ENCODE measurements at regions not wholly inside any gene's neighbourhood (a gene's known extent, or its start where the extent isn't known, plus 50 kb on each side); places are given as distances from the start of the nearest gene placed in this dataset.

DNA sequence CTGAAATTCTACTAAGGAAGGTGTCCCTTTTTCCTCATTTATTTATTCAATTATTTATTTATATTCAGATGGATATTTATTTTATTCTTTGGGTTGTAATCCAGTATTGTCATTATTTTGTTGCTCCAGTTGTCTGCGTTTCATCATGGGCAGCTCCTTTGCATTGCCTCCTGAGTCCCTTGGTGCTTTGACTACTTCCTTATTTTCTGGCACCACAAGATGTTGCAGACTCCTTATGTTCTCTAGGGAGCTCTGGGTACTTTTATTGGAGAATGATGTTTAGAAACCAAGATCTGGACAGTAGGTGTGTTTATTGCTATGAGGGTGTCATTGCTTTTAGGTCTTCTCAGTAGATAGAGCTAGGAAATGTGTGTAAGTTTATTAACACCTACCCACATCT lies 59.9 kb upstream of the ERRFI1 start:
- Histone ChIP-seq H3K9ac (ENCODE audit: low read length) (no peak overlapping the region), H4K20me1 (ENCODE audit: low read depth, low read length) (no peaks in the 10 kb centered on the region), H3F3A (ENCODE audit: insufficient read depth) (no peaks in the 10 kb centered on the region), H3K4me3 (ENCODE audit: insufficient read depth, low read length, poor library complexity, severe bottlenecking) (no peak overlapping the region), H3K79me2 (ENCODE audit: insufficient read depth, low read length) (no peaks in the 10 kb centered on the region), H3K36me3 (ENCODE audit: low read length) (no peaks in the 10 kb centered on the region), H3K27me3 (ENCODE audit: low read length) (no peaks in the 10 kb centered on the region), H2AFZ (ENCODE audit: low read depth, low read length, severe bottlenecking) (no peak overlapping the region), H3K27ac (ENCODE audit: low read depth, low read length) (no peak overlapping the region), H3K9me2 (replicated peaks; ENCODE audit: insufficient read depth, low read length) (no peaks in the 10 kb centered on the region), H3K9me3 (ENCODE audit: insufficient read depth, low read length) (no peaks in the 10 kb centered on the region), H3K4me2 (ENCODE audit: low read depth, low read length, poor library complexity, severe bottlenecking) (no peak overlapping the region)
- TF ChIP-seq, protein P1, sequence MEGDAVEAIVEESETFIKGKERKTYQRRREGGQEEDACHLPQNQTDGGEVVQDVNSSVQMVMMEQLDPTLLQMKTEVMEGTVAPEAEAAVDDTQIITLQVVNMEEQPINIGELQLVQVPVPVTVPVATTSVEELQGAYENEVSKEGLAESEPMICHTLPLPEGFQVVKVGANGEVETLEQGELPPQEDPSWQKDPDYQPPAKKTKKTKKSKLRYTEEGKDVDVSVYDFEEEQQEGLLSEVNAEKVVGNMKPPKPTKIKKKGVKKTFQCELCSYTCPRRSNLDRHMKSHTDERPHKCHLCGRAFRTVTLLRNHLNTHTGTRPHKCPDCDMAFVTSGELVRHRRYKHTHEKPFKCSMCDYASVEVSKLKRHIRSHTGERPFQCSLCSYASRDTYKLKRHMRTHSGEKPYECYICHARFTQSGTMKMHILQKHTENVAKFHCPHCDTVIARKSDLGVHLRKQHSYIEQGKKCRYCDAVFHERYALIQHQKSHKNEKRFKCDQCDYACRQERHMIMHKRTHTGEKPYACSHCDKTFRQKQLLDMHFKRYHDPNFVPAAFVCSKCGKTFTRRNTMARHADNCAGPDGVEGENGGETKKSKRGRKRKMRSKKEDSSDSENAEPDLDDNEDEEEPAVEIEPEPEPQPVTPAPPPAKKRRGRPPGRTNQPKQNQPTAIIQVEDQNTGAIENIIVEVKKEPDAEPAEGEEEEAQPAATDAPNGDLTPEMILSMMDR (IDR thresholded peaks at IDR 0.05; ENCODE audit: insufficient read depth, low read length, poor library complexity, severe bottlenecking) = no peak
- no peak for TF ChIP-seq EZH2phosphoT487 (conservative IDR thresholded peaks at IDR 0.05; ENCODE audit: low read length)

DNA sequence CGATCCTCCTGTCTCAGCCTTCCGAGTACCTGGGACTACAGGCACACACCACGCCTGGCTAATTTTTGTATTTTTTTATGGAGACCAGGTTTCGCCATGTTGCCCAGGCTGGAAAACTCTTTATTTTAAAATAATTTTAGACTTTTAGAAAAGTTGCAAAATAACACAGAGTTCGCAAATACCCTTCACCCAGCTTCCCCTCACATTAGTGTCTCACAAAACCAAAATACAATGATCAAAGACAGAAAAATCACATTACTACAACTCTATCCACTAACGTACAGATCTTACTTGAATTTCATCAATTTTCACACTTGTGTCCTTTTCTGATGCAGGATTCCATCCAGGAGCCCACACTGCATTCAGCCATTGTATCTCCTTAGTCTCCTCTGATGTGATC lies 58.8 kb upstream of the ERRFI1 start:
- no peaks in the 10 kb centered on the region for H4K20me1 ChIP-seq (ENCODE audit: low read depth, low read length)
- no peaks in the 10 kb centered on the region for H3F3A ChIP-seq (ENCODE audit: insufficient read depth)
- TF ChIP-seq EZH2phosphoT487 (conservative IDR thresholded peaks at IDR 0.05; ENCODE audit: low read length) = no peak
- TF ChIP-seq, protein P1 (IDR thresholded peaks at IDR 0.05; ENCODE audit: insufficient read depth, low read length, poor library complexity, severe bottlenecking) = no peak
- no peak overlapping the region for H3K4me2 ChIP-seq (ENCODE audit: low read depth, low read length, poor library complexity, severe bottlenecking)
- H2AFZ ChIP-seq (ENCODE audit: low read depth, low read length, severe bottlenecking) = no peak overlapping the region
- no peaks in the 10 kb centered on the region for H3K9me3 ChIP-seq (ENCODE audit: insufficient read depth, low read length)
- no peaks in the 10 kb centered on the region for H3K27me3 ChIP-seq (ENCODE audit: low read length)
- no peaks in the 10 kb centered on the region for H3K79me2 ChIP-seq (ENCODE audit: insufficient read depth, low read length)
- H3K4me3 ChIP-seq (ENCODE audit: insufficient read depth, low read length, poor library complexity, severe bottlenecking) = no peak overlapping the region
- H3K9ac ChIP-seq (ENCODE audit: low read length) = no peak overlapping the region
- H3K36me3 ChIP-seq (ENCODE audit: low read length) = no peaks in the 10 kb centered on the region
- H3K27ac ChIP-seq (ENCODE audit: low read depth, low read length) = no peak overlapping the region
- H3K9me2 ChIP-seq (replicated peaks; ENCODE audit: insufficient read depth, low read length) = no peaks in the 10 kb centered on the region

DNA sequence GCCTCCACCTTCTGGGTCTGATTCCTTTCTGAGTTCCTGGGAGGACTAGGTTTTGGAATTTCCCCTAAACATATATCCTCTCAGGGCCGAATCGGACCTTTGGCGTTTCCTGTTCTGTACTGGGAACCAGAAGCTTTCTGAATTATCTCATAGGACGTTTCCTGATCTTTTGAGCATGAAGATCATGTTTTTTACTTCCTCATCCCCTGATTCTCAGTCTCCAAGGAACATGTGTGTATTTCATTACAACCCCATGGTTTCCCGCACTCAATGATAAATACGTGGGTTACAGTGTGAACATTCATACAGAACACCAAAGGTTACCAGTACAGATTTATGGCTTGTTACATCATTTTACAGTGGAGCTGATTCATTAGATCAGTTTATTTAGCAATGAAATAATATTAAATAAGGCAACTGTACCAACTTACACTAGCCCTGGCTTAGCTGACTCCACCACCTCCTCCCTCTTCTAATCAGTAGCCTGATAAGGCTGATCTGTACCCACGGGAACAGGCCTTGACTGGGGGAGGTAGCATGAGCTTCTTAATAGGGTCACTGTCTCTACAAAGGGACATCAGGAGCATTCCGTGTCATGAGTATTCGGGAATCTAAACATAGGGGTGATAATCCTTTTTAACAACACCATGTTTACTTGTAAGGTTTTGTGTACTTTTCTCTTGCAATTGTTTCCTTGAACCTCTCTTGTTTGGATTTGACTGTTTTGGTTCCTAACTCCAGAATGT lies 57.8 kb upstream of the ERRFI1 start:
- Histone ChIP-seq H3K4me2 (ENCODE audit: low read depth, low read length, poor library complexity, severe bottlenecking) (no peak overlapping the region), H3K79me2 (ENCODE audit: insufficient read depth, low read length) (no peaks in the 10 kb centered on the region), H3K9me2 (replicated peaks; ENCODE audit: insufficient read depth, low read length) (no peaks in the 10 kb centered on the region), H2AFZ (ENCODE audit: low read depth, low read length, severe bottlenecking) (no peak overlapping the region), H3K27me3 (ENCODE audit: low read length) (no peaks in the 10 kb centered on the region), H3K4me3 (ENCODE audit: insufficient read depth, low read length, poor library complexity, severe bottlenecking) (no peak overlapping the region), H3K27ac (ENCODE audit: low read depth, low read length) (no peak overlapping the region), H3K9me3 (ENCODE audit: insufficient read depth, low read length) (no peaks in the 10 kb centered on the region), H3K36me3 (ENCODE audit: low read length) (no peaks in the 10 kb centered on the region), H3K9ac (ENCODE audit: low read length) (no peak overlapping the region), H4K20me1 (ENCODE audit: low read depth, low read length) (no peaks in the 10 kb centered on the region), H3F3A (ENCODE audit: insufficient read depth) (no peaks in the 10 kb centered on the region)
- TF ChIP-seq, protein P1 (IDR thresholded peaks at IDR 0.05; ENCODE audit: insufficient read depth, low read length, poor library complexity, severe bottlenecking) = no peak
- no peak for TF ChIP-seq EZH2phosphoT487 (conservative IDR thresholded peaks at IDR 0.05; ENCODE audit: low read length)
